GM12892 (cell line): ENCODE measurements at regions not wholly inside any gene's neighbourhood (a gene's known extent, or its start where the extent isn't known, plus 50 kb on each side); places are given as distances from the start of the nearest gene placed in this dataset.

Experiments
- POLR2A ChIP-seq: IDR thresholded peaks from 2 replicates; pipeline ENCODE4 v1.6.1; 2011; ENCODE audit warnings: low read depth, low read length, control low read depth
- POLR2AphosphoS5 ChIP-seq: IDR thresholded peaks from 2 replicates; pipeline ENCODE4 v1.6.1; 2011; ENCODE audit warnings: low read depth, low read length, control low read depth
- TAF1 ChIP-seq: IDR thresholded peaks from 2 replicates; pipeline ENCODE4 v1.6.1; 2011; ENCODE audit warnings: low read depth, mild to moderate bottlenecking, control low read depth, low read length, borderline replicate concordance

GRCh38 chr11:98177925-98178324, 842.8 kb upstream of the CNTN5 start:
- TF ChIP-seq POLR2A: no peak
- no peak for TF ChIP-seq TAF1
- TF ChIP-seq POLR2AphosphoS5: no peak
